ENCODE measurements at regions not wholly inside any gene's neighbourhood (a gene's known extent, or its start where the extent isn't known, plus 50 kb on each side); places are given as distances from the start of the nearest gene placed in this dataset.

- TF ChIP-seq EZH2 (IDR thresholded peaks at IDR 0.05; ENCODE audit: borderline replicate concordance, low read depth, low read length, poor library complexity, severe bottlenecking) (no peak), CTCF (conservative IDR thresholded peaks at IDR 0.05; ENCODE audit: low read depth, low read length) (no peak)
These were observed 176.7 kb upstream of the ATF7IP start for GRCh38 chr12:14188744-14189143.

Data from A673 (cell line).